ENCODE measurements at regions not wholly inside any gene's neighbourhood (a gene's known extent, or its start where the extent isn't known, plus 50 kb on each side); places are given as distances from the start of the nearest gene placed in this dataset.

DNA sequence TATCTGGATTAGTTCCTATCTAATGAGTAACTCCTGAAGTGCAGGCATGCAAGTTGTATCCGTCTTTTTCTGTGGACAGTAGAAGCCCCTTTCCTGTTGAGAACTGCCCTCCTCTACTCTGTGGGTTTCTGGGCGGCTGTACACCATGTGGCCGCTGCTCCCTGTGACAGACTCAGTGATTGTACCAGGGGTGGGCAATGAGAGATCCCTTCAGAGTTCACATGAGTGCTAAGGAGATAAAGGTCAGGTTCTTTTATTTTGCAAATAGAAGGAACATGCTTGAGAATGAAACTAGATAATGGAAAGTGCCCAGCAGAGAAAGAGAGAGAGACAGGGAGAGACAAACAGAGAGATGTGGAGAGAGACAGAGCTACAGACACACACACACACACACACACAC lies 76.4 kb upstream of the TAPT1 start:
- no peak overlapping the region for H3K27ac ChIP-seq (ENCODE audit: low read depth, low read length)
- H3K9me3 ChIP-seq (ENCODE audit: control insufficient read depth in 2 of 3, low read length in 3 of 3), result no peaks in the 10 kb centered on the region
- no peaks in the 10 kb centered on the region for H3K4me1 Mint-ChIP-seq
- H3K27me3 Mint-ChIP-seq, result peaks cover 0 to 12% (median 0%) of the 10 kb centered on the region in 5 donors
- H3K4me3 ChIP-seq (ENCODE audit: low read length), result no peak overlapping the region
- H3K4me3 Mint-ChIP-seq, result no peak overlapping the region
- intact Hi-C loops (cut with micrococcal nuclease), result no loop called here
- H3K27me3 ChIP-seq (ENCODE audit: control insufficient read depth in 2 of 2, insufficient read depth in 2 of 2, low read length in 2 of 2), result no peaks in the 10 kb centered on the region
- H3K36me3 Mint-ChIP-seq, result no peaks in the 10 kb centered on the region
- no peak for DNase-seq
- ChIA-PET CTCF (interaction anchor here (0.7 kb wide), 1 partner anchor 12 kb away, joined by 3 read pairs; no protein-coding TSS in a partner anchor), POLR2A (no interaction called here)
- no peaks in the 10 kb centered on the region for H3K9me3 Mint-ChIP-seq
- H3K4me1 ChIP-seq (ENCODE audit: control insufficient read depth in 2 of 2, insufficient read depth in 2 of 2, low read length in 2 of 2), result no peaks in the 10 kb centered on the region
- no peak overlapping the region for H3K27ac Mint-ChIP-seq
- ATAC-seq, result no peak
- H3K36me3 ChIP-seq (ENCODE audit: control insufficient read depth in 2 of 3, insufficient read depth in 3 of 3, low read length in 3 of 3), result no peaks in the 10 kb centered on the region

DNA sequence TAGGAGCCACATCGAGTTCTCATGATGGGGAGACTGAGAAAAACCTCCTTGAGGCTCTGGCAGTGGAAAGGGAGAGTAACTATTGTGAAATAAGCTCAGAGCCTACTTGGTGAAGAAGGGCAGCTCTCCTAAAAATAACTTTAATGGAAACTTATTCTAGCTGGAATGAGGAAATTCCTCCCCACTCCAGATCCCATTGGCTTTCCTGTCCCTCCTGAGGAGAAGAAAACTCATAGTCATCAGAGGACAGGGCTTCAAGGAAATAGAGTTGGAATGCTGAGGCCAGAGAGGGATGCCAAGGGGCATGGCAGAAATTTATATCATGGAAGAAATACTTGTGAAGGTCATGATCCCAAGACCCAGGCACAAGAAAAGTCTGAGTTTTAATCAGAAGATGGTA lies 70.7 kb upstream of the TAPT1 start:
- no peaks in the 10 kb centered on the region for H3K4me1 Mint-ChIP-seq
- no peaks in the 10 kb centered on the region for H3K9me3 Mint-ChIP-seq
- no peaks in the 10 kb centered on the region for H3K4me1 ChIP-seq (ENCODE audit: control insufficient read depth in 2 of 2, insufficient read depth in 2 of 2, low read length in 2 of 2)
- intact Hi-C loops (cut with micrococcal nuclease), result no loop called here
- no peaks in the 10 kb centered on the region for H3K36me3 Mint-ChIP-seq
- CTCF ChIA-PET, result no interaction called here
- peaks cover 0 to 18% (median 0%) of the 10 kb centered on the region in 5 donors for H3K27me3 Mint-ChIP-seq
- H3K27ac ChIP-seq (ENCODE audit: low read depth, low read length), result no peak overlapping the region
- H3K27me3 ChIP-seq (ENCODE audit: control insufficient read depth in 2 of 2, insufficient read depth in 2 of 2, low read length in 2 of 2), result no peaks in the 10 kb centered on the region
- H3K27ac Mint-ChIP-seq, result no peak overlapping the region
- H3K4me3 Mint-ChIP-seq, result no peak overlapping the region
- no peaks in the 10 kb centered on the region for H3K36me3 ChIP-seq (ENCODE audit: control insufficient read depth in 2 of 3, insufficient read depth in 3 of 3, low read length in 3 of 3)
- no peaks in the 10 kb centered on the region for H3K9me3 ChIP-seq (ENCODE audit: control insufficient read depth in 2 of 3, low read length in 3 of 3)
- no peak for ATAC-seq
- POLR2A ChIA-PET, result interaction anchor here (0.7 to 1.2 kb wide), 2 partner anchors 10 to 29 kb away, joined by 3 to 4 read pairs; no protein-coding TSS in a partner anchor
- no peak for DNase-seq
- no peak overlapping the region for H3K4me3 ChIP-seq (ENCODE audit: low read length)

DNA sequence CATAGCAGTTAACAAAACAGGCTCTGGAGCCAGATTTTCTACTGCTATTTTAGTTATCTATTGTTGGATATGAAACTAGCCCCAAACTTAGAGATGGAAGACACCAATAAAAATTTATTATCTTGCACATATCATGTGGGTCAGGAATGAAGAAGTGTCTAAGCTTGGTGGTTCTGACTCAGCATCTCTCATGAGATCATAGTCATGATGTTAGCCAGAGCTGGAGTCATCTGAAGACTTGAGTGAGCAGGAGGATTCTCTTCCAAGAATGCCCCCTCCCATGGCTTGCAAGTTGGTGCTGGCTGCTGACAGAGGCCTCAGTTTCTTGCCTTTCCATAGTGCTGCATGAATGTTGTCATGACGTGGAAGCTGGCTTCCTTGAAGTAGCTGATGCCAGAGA lies 68.2 kb upstream of the TAPT1 start:
- H3K27me3 ChIP-seq (ENCODE audit: control insufficient read depth in 2 of 2, insufficient read depth in 2 of 2, low read length in 2 of 2), result no peaks in the 10 kb centered on the region
- H3K27me3 Mint-ChIP-seq, result peaks cover 3 to 21% (median 8%) of the 10 kb centered on the region in 5 donors
- ATAC-seq (no peak), DNase-seq (no peak)
- H3K4me3 Mint-ChIP-seq, result no peak overlapping the region
- H3K9me3 ChIP-seq (ENCODE audit: control insufficient read depth in 2 of 3, low read length in 3 of 3), result no peaks in the 10 kb centered on the region
- H3K4me3 ChIP-seq (ENCODE audit: low read length), result no peak overlapping the region
- H3K27ac Mint-ChIP-seq, result no peak overlapping the region
- H3K9me3 Mint-ChIP-seq, result no peaks in the 10 kb centered on the region
- no peaks in the 10 kb centered on the region for H3K36me3 ChIP-seq (ENCODE audit: control insufficient read depth in 2 of 3, insufficient read depth in 3 of 3, low read length in 3 of 3)
- no peak overlapping the region for H3K27ac ChIP-seq (ENCODE audit: low read depth, low read length)
- ChIA-PET CTCF (interaction anchor here (3.1 kb wide), 1 partner anchor 1153 kb away, joined by 13 read pairs; no protein-coding TSS in a partner anchor), POLR2A (no interaction called here)
- no peaks in the 10 kb centered on the region for H3K4me1 ChIP-seq (ENCODE audit: control insufficient read depth in 2 of 2, insufficient read depth in 2 of 2, low read length in 2 of 2)
- intact Hi-C loops (cut with micrococcal nuclease), result no loop called here
- peaks cover 0 to 5% (median 4%) of the 10 kb centered on the region in 7 donors for H3K4me1 Mint-ChIP-seq
- no peaks in the 10 kb centered on the region for H3K36me3 Mint-ChIP-seq

DNA sequence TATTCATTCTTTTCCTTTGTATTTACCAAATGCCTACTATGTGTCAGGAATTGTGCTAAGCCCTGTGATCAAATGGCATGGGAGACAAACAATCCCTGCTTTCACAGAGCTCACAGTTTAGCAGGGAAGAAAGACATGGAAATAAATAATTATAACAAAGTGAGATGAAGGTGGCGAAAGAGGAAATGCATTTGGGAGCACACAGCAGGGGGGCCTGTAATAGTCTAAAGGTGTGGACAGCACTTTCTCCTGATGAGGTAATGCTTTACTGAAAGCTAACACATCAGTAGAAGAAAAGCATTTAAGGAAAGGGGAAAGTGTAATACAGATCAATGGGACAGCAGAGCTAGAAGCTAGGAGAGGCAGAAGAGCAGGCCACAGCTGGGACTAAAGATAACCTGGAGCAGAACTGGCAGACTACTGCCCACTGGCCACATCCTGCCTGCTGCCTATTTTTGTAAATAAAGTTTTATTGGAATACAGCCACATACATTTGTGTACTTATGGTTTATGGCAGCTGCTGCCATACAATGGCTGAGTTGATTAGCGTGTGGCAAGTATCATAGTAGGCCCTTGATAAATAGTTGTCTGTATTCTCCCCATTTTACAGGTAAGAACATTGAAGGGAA lies 67.1 kb upstream of the TAPT1 start:
- intact Hi-C loops (cut with micrococcal nuclease), result no loop called here
- Histone ChIP-seq H3K4me3 (ENCODE audit: low read length) (no peak overlapping the region), H3K27ac (ENCODE audit: low read depth, low read length) (no peak overlapping the region), H3K36me3 (ENCODE audit: control insufficient read depth in 2 of 3, insufficient read depth in 3 of 3, low read length in 3 of 3) (no peaks in the 10 kb centered on the region), H3K27me3 (ENCODE audit: control insufficient read depth in 2 of 2, insufficient read depth in 2 of 2, low read length in 2 of 2) (no peaks in the 10 kb centered on the region), H3K9me3 (ENCODE audit: control insufficient read depth in 2 of 3, low read length in 3 of 3) (no peaks in the 10 kb centered on the region), H3K4me1 (ENCODE audit: control insufficient read depth in 2 of 2, insufficient read depth in 2 of 2, low read length in 2 of 2) (no peaks in the 10 kb centered on the region)
- DNase-seq (no peak), ATAC-seq (no peak)
- ChIA-PET CTCF (interaction anchor here (3.1 kb wide), 1 partner anchor 1154 kb away, joined by 13 read pairs; no protein-coding TSS in a partner anchor), POLR2A (no interaction called here)
- no peaks in the 10 kb centered on the region for H3K36me3 Mint-ChIP-seq
- H3K4me3 Mint-ChIP-seq, result no peak overlapping the region
- H3K27ac Mint-ChIP-seq, result no peak overlapping the region
- peaks cover 0 to 5% (median 4%) of the 10 kb centered on the region in 7 donors for H3K4me1 Mint-ChIP-seq
- H3K9me3 Mint-ChIP-seq, result no peaks in the 10 kb centered on the region
- peaks cover 3 to 28% (median 8%) of the 10 kb centered on the region in 5 donors for H3K27me3 Mint-ChIP-seq

DNA sequence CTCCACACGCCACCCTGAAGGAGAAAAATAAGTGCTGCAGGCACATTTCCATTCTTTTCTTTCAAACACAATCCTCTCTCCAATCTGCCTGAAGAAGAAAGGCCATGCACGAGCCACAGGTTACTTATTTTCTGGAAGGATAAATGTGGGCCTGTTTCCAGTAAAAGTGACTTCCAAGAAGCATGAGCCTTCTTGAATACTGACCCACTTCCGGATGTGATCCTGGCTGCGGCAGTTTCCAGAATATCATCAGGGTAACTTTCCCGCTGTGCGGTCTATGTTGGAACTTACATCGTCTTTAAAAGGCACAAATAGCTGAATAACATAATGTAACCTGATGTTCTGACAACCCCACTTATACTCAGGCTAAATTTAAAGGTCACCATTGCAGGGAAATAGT lies 66.3 kb upstream of the TAPT1 start:
- H3K27ac Mint-ChIP-seq, result no peak overlapping the region
- H3K9me3 Mint-ChIP-seq, result no peaks in the 10 kb centered on the region
- Histone ChIP-seq H3K27ac (ENCODE audit: low read depth, low read length) (no peak overlapping the region), H3K4me1 (ENCODE audit: control insufficient read depth in 2 of 2, insufficient read depth in 2 of 2, low read length in 2 of 2) (no peaks in the 10 kb centered on the region), H3K9me3 (ENCODE audit: control insufficient read depth in 2 of 3, low read length in 3 of 3) (no peaks in the 10 kb centered on the region), H3K36me3 (ENCODE audit: control insufficient read depth in 2 of 3, insufficient read depth in 3 of 3, low read length in 3 of 3) (no peaks in the 10 kb centered on the region), H3K27me3 (ENCODE audit: control insufficient read depth in 2 of 2, insufficient read depth in 2 of 2, low read length in 2 of 2) (no peaks in the 10 kb centered on the region), H3K4me3 (ENCODE audit: low read length) (no peak overlapping the region)
- no peak for ATAC-seq
- intact Hi-C loops (cut with micrococcal nuclease), result no loop called here
- DNase-seq, result no peak
- peaks cover 3 to 33% (median 11%) of the 10 kb centered on the region in 5 donors for H3K27me3 Mint-ChIP-seq
- H3K4me1 Mint-ChIP-seq, result peaks cover 0 to 5% (median 4%) of the 10 kb centered on the region in 7 donors
- no peaks in the 10 kb centered on the region for H3K36me3 Mint-ChIP-seq
- CTCF ChIA-PET, result interaction anchor here (3.1 kb wide), 1 partner anchor 1155 kb away, joined by 13 read pairs; no protein-coding TSS in a partner anchor
- H3K4me3 Mint-ChIP-seq, result no peak overlapping the region
- POLR2A ChIA-PET, result no interaction called here

DNA sequence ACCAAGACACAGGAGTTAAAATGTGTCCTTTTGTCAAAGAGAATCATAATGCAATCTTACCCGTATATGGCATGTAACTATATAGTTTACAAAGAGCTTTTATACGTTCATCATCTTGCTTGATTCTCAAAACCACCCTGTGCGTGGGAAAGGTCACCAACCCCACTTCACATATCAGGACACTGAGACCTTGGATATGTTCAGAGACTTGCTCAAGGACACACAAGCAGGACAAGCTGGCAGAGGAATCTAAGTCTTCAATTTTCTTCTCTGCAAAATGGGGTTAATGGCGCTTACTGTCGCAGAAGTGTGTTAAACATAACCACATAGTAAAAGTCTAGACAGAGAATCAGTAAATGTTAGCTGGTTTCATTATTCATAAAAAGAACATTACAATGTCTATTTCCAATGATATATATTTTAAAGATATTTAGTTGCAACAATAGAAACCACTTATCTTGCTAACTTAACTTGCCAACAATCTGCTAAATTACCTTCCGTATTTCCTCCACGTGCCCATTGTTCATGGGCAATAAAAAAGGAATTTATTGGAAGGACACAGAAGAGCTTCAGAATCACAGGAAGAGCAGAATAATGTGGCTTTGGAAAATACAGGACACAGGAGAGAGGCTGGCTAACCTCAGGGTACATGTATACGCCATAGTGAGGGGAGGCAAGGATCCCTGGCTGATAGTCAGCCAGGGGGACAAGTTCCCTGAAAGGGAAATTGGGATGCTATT lies 64.6 kb upstream of the TAPT1 start:
- intact Hi-C loops (cut with micrococcal nuclease), result loop anchor here (1.0 to 2.0 kb wide), 8 partner anchors 152 to 1520 kb away; partner anchors contain the start of genes DCAF16 (in 1 of the 2) and NCAPG (in 1 of the 2)
- Mint-ChIP-seq H3K9me3 (no peaks in the 10 kb centered on the region), H3K36me3 (no peaks in the 10 kb centered on the region), H3K27ac (no peak overlapping the region), H3K4me1 (peaks cover 0 to 5% (median 4%) of the 10 kb centered on the region in 7 donors), H3K27me3 (peaks cover 5 to 39% (median 17%) of the 10 kb centered on the region in 5 donors), H3K4me3 (no peak overlapping the region)
- no peaks in the 10 kb centered on the region for H3K36me3 ChIP-seq (ENCODE audit: control insufficient read depth in 2 of 3, insufficient read depth in 3 of 3, low read length in 3 of 3)
- ChIA-PET POLR2A (no interaction called here), CTCF (interaction anchor here (0.8 to 1.4 kb wide), 4 partner anchors 12 to 1157 kb away, joined by 3 to 6 read pairs (median 3); no protein-coding TSS in a partner anchor)
- DNase-seq, result no peak
- H3K9me3 ChIP-seq (ENCODE audit: control insufficient read depth in 2 of 3, low read length in 3 of 3), result no peaks in the 10 kb centered on the region
- H3K27me3 ChIP-seq (ENCODE audit: control insufficient read depth in 2 of 2, insufficient read depth in 2 of 2, low read length in 2 of 2), result no peaks in the 10 kb centered on the region
- no peaks in the 10 kb centered on the region for H3K4me1 ChIP-seq (ENCODE audit: control insufficient read depth in 2 of 2, insufficient read depth in 2 of 2, low read length in 2 of 2)
- no peak overlapping the region for H3K4me3 ChIP-seq (ENCODE audit: low read length)
- no peak for ATAC-seq
- no peak overlapping the region for H3K27ac ChIP-seq (ENCODE audit: low read depth, low read length)

All from naive thymus-derived CD4-positive, alpha-beta T cell (primary cell).